GM03348 (cell line): ENCODE measurements at regions not wholly inside any gene's neighbourhood (a gene's known extent, or its start where the extent isn't known, plus 50 kb on each side); places are given as distances from the start of the nearest gene placed in this dataset.

ENCODE experiments used
- DNase-seq: peaks from one replicate; pipeline ENCODE4 v3.0.0; 2012; ENCODE audit warnings: low spot score

DNA sequence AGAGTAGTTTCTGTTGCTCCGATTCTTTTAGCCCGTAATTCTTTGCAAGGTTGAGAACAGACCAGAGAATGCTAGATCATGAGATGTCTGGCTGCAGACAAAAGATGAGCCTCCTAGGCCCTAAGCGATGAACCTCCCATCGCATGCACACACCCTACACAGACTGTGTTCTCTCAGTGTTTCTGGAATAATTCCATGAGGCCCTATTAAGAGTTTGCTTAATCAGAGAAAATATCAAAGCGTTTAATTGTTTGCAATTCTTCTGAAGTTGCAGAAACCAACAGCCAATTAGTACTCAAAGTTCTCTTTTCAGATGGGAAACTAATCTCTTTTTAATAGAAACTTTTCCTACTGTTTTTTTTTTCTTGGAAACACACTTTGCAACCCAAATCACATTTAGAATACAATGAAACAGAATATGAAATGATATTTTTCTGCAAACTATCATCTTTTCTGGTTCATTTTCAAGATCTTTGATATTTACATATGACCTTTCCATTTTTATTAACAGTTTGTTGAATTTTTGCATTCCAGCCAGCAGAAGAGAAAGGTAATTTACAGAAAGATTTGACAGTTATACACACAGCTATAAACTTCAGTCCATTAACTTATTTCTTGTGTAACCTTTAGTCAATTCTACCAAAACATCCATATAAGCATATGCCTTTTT lies 1525.6 kb downstream of the ARAP2 start:
- no peak for DNase-seq

- peak; percentile 23 for DNase-seq
Measured at GRCh38 chr4:34720571-34720970, 1523.7 kb downstream of the ARAP2 start.

DNA sequence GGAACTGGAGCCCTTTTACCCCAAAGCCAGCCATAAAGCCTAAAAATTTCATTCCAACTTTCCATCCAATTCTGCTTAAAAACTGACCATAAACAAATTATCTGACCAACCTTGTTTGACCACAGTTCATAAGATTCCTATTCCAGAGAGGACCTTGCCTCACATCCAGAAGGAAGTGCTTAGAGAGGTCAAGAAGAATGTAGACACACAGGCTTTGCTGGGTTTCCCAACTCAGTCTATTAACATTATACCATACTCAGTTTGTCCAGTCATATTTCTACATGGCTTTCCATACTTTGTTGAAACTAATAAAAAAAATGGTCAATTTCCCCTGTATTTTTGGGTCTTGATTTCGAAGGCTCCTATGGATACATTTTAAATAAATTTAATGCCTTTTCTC lies 1522.5 kb downstream of the ARAP2 start:
- no peak for DNase-seq

DNA sequence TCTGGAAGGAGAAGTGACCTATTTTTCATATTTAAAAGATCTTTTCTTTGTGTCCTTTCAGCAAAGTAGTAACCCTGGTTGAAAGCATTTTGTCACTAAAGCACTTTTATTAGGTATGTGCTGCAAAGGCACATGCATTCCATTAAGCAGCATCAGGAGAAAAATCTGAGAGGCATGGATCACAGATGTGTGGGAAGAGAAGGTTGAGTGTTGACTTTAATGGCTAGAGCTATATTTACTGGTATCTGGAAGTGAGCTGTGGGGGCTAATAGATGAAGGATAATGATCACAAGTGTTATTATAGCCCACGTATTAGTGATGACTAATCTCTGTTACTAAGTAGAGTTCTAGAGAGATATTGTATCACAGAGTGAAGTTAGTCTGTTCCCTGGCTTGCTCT lies 1520.7 kb downstream of the ARAP2 start:
- no peak for DNase-seq

DNA sequence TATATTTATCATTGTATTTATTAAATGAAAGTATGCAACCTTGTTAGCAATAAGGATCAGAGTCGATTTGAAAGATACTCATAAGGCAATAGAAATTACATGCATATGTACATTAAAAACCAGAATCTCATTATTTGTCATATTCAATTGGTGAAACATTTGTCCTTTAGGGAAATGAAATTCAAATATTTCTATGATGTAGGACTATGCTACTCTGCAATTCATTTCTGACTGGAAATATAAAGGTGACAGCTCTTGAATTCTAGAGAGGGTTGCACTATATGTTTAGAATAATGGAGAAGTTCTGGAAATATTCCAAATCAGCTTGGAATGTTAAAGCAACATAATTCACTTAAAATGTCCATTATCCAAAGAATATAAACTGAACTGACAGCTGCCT lies 1519.8 kb downstream of the ARAP2 start:
- DNase-seq, result no peak

GRCh38 chr4:34731070-34731469 lies 1513.2 kb downstream of the ARAP2 start:
- DNase-seq, result no peak

DNA sequence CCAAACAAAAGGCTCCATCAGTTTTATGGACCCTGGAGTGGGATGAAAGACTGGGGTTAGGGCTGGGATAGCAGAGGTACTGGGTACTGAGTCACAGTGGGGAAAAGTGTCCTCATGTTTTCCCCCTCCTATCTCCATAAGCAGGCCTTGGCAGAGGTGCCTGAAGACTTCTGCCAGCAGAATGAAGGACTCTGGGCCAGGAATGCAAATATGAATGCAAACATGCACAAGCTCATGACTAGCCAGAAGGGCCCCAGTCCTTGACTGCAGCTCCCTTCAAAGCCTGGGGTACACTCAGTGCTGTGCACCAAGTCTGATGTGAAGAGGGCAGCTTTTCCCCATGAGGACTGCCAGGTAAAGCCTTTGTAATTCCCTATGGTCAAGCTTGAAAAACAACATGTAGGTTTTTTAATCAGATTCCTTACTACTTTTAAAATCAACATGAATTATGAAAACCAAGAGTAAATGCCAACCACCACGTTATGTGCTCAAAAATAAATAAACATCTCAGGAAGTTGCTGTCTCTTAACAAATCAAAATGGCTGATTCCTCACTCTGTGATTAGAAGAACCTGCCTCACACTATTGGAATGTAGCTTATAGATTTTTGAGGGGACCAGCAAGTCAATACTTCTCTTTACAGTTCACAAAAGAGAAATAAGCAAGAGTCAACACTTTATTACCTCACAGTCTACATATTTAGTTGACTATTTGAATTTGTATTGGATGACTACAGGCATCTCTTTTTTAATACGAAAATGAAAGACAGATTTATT lies 1512.0 kb downstream of the ARAP2 start:
- DNase-seq, result no peak

- DNase-seq, result no peak
Measured at GRCh38 chr4:34733185-34733941, 1511.0 kb downstream of the ARAP2 start.

DNA sequence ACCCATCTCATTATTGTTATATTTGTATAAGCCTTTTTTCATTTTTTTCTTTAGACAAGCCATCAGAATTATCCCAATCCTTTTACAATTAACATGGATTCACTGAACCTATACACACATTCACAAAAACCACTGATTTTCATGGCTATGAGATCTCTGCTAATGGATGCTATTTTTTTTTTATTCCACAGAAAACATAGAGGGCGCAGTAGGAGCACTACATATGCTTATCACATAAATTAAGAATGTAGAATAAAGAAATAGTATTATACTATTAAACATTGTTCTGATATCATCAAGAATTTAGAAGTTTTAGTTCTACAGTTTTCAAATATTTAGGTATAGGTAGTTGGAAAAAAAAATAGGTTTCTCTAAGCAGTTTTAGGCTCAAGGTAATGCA lies 1477.4 kb downstream of the ARAP2 start:
- DNase-seq, result no peak

DNA sequence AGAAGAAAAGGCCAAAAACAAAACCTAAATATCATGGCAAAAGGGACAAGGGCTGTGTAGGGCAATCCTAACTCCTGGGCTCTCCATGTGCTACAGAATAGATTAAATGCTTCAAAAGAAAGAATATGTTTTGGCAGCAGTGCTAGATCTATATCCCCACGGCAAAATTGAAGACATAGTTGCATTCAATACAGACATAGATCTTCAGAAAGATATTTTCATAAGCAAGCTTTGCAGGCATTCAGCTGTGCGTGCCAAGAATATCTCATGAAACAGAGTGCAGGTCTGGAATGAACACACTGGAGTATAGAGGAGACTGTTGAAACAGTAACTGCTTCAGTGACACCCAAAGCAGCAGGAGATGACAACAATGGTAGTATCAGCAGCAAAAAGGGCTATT lies 1476.9 kb downstream of the ARAP2 start:
- DNase-seq, result no peak

DNA sequence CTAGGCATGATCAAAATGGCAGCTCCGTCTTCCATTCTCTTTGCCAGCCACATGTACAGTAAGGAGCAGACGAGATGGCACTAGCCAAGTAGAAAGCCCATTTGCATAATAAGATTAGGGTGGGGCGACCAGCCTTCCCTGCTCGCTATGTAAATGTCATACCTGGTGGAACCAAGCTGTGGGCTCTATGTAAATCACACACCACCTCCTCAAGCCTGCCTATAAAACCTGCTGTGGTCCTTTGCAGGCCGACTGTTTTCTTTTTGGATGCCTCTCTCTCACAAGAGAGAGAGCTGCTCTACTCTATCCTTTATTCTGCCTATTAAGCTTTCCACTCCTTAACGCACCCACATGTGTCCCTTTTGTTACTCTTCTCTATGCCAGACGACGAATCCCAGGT lies 1472.7 kb downstream of the ARAP2 start:
- no peak for DNase-seq

GRCh38 chr4:34790131-34790530 lies 1454.2 kb downstream of the ARAP2 start:
- DNase-seq, result no peak

DNA sequence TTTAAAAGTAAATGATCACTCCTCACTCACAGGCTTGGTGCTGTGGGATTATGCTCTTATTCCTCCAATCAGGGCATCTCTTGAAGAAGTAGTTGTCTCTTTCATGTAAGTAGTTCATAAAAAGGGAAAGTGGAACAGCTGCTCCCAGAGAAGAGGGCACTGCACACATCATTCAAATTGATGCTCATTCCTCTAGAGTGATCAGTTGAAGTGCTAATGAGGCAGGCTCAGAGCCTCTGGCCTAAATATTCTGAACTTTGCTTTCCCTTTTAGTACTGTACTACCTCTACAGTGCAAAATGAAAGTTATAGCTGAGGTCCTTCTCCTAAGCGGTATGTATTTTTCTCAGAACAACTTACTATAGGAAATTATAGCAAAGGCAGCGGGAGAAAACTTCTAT lies 1453.1 kb downstream of the ARAP2 start:
- no peak for DNase-seq

- DNase-seq, result no peak
Measured at GRCh38 chr4:34800953-34801352, 1443.4 kb downstream of the ARAP2 start.

DNA sequence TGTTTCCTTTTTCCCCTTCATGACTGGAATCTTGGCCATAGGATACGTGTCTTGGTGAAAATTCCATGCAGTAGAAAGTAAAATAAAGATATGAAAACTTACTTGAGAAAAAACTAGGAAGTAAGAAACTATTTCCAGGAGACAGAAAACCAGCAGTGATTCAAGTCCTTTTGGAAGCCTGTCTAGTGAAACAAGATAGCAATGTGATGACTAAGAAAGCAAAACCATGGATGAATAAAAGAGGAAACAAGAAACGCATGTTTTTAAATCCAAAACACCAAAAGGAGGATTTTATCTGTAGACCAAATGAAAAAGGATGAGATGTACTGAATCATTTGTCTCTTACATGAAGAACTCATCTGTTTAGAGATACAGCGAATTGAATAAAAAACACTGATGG lies 1430.0 kb downstream of the ARAP2 start:
- no peak for DNase-seq

GRCh38 chr4:34824515-34824914 lies 1419.8 kb downstream of the ARAP2 start:
- no peak for DNase-seq

GRCh38 chr4:34826660-34827059 lies 1417.7 kb downstream of the ARAP2 start:
- no peak for DNase-seq

DNA sequence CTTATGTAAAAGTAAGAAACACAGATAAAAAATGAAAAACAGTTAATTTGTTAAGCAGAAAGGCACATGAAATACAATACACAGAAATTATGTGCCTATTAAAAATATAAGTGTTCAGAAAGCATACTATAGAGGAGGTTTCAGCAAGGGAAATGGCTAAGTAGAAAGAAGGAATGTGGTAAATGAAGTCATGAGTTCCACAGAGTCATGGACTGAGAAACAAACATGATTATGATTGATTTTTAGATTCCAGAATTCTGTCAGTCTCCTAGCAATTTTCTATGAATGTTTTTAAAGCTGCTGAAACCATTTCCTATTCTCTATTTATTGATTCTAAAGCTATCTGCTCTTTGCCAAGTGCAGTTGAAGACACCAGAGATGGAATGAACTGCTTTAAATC lies 1398.4 kb downstream of the ARAP2 start:
- DNase-seq, result no peak

DNA sequence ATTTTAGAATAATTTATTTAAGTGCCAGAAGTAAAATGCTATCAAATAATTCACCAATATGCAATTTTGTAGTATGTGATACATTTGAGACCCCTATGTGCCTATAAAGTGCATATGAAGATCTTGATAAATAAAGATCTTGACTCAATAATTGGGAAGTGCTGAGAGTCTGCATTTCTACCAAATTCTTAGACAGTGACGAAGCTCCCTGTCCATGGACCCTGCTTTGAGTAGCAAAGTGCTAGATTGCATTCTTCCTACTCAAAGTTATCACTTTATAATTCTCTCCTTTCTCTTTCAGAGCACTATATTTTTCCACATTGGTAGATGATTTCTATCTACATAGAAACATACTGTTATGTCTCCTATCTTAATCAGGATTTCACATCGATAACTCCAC lies 1393.9 kb downstream of the ARAP2 start:
- DNase-seq, result no peak

GRCh38 chr4:34850968-34851367 lies 1393.3 kb downstream of the ARAP2 start:
- no peak for DNase-seq

GRCh38 chr4:34851411-34851810 lies 1392.9 kb downstream of the ARAP2 start:
- DNase-seq, result no peak

DNA sequence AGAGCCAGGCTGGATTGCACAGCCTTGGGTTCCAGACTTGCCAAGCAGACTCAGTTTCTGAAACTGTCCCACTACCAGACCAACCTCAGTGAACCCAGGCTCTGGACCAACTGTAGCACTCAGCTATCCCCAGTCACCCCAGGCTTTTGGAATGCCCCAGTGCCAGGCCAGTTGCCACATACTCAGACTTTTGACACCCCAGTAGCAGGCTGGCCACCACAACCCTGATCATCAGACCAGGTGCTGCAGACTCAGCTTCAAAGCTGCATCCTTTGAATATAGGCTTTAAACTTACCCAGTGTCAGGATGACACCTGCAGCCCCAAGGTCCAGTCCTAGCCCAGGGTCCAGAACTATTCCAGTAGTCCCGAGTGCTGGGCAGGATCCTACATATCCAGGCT lies 1389.9 kb downstream of the ARAP2 start:
- DNase-seq, result no peak

- DNase-seq, result no peak
Measured at GRCh38 chr4:34861666-34862065, 1382.6 kb downstream of the ARAP2 start.
